Fibroblast of pulmonary artery (primary cell): ENCODE measurements at regions not wholly inside any gene's neighbourhood (a gene's known extent, or its start where the extent isn't known, plus 50 kb on each side); places are given as distances from the start of the nearest gene placed in this dataset.
A peak's percentile ranks its signal among the peaks of the same experiment; 100 is the strongest.

ENCODE experiments used
- DNase-seq: peaks from one replicate; pipeline ENCODE4 v3.0.0-alpha.2; 2010; ENCODE audit warnings: low read depth
- H3K4me3 ChIP-seq: replicated peaks from 2 replicates; pipeline ENCODE4 v1.5.1; 2011; ENCODE audit warnings: low read depth, mild to moderate bottlenecking, control low read depth, low read length, moderate library complexity
- TF ChIP-seq, protein P1 (sequence below): IDR thresholded peaks from 2 replicates; pipeline ENCODE4 v1.5.1; 2011; ENCODE audit warnings: mild to moderate bottlenecking, control low read depth, low read length, inconsistent platforms; ENCODE audit errors: missing control alignments

DNA sequence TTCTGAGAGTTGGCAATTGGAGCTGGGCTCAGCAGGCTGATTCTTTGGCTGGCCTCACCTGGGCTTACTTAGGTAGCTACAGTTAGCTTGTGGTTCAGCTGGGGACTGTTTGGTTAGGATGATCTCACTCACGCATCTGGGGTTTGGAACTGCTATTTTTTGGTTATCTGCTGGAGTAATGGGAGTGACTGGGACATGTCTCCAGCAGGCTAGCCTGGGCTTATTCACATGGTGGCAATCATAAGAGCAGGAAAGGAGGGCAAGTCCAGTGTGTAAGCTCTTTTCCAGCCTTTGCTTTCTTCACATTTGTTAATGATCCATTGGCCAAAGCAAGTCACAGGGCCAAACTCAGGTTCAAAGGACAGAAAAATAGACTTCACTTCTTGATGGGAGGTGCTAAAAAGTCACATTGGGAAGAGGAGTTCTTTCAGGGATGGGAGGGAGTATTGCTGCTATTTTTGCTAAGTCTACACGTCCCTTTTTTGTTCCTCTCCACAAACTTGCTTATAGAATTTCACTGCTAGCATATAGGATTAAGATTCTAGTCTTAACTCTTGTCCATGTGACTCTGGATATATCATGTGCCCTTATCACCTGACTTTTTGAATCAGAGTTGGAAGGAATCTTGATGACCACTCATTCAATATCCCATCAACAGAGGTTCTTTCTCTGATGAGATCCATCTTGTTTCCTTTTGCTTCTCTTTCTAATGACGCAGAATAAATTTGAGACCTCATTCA, 174.0 kb downstream of the ZFP36L2 start:
- no peak for DNase-seq
- TF ChIP-seq, protein P1, sequence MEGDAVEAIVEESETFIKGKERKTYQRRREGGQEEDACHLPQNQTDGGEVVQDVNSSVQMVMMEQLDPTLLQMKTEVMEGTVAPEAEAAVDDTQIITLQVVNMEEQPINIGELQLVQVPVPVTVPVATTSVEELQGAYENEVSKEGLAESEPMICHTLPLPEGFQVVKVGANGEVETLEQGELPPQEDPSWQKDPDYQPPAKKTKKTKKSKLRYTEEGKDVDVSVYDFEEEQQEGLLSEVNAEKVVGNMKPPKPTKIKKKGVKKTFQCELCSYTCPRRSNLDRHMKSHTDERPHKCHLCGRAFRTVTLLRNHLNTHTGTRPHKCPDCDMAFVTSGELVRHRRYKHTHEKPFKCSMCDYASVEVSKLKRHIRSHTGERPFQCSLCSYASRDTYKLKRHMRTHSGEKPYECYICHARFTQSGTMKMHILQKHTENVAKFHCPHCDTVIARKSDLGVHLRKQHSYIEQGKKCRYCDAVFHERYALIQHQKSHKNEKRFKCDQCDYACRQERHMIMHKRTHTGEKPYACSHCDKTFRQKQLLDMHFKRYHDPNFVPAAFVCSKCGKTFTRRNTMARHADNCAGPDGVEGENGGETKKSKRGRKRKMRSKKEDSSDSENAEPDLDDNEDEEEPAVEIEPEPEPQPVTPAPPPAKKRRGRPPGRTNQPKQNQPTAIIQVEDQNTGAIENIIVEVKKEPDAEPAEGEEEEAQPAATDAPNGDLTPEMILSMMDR, result no peak
- H3K4me3 ChIP-seq, result no peak overlapping the region

DNA sequence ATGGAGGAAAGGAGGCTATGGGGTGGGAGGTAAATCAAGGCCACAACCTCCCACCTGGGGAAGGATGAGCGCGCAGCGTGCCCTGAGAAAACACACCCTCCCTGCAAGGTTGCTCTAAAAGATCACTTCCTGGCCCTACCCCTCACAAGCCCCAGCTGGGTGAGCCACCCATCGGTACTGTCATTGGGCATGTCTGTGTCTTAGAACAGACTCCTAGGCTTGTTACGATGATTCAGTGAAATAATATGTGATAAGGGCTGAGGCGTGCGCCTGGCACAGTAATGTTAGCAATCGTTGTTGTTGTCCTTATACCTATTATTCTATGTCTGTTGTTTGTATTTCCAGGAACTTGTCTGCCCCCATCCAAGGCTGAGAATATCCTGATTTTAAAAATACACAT, 175.1 kb downstream of the ZFP36L2 start:
- TF ChIP-seq, protein P1, result no peak
- H3K4me3 ChIP-seq, result no peak overlapping the region
- DNase-seq, result peak; percentile 78

DNA sequence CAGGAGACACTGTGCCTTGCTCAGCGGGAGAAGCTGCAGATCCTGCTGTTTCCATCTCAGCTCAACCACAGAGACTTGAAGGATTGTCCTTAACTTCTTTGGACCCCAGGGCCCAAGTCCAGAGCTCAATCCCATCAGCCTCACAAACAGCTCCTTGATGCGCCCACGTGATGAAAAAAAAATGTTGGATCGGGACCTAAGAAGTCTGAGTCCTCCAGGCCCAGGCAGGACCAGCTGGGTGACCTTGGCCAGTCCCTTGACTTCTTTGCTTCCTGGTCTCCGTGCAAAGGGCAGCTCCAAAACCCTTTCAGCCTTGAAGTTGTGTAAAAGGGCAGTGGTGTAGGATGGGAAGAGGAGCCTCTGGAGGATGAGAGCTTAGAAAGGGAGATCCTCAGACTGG, 175.5 kb downstream of the ZFP36L2 start:
- TF ChIP-seq, protein P1, result no peak
- no peak overlapping the region for H3K4me3 ChIP-seq
- DNase-seq, result peak; percentile 4

DNA sequence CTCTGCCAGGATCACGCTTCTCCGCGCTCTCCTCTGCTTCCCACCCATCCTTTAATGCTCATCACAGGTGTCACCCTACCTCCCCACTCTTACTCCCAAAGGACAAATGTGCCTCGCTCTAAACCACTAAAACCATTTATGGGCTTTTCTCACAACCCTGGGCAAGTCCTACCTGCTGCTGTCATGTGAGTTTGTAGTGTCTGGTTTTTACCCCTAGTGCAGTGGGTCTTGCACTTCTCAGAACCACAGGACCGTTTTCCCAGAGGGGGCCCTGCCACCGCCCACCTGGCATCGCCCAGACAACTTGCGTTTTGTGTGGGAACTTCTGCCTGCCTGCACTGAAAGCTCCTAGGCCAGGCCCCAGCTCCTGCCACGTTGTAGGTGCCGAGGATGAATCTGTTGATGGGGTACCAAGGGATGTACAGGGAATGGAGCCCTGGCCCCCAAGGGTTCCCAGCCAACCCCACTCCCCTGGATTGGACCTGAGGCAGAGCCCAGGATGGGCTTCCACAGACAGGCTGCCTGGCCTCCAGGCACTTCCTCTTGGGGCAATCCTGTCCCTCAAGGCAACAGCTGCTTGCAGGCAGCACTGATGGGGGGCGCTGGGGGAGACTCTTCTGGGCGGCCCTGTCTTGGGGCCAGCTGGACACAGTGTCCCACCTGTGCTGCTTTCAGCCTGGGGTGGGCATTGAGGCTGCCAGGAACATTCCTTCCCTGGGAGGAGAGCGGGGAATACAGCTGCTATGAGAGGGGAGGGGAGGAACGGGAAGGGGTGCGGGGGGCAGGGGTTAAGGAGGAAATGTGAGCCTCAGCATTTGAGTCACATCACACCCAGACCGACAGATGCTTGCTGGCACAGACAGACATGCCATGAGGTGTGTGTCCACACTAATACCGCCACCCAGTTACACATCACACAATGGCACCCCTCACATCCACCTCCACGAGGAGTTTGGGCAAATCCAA, 176.3 kb downstream of the ZFP36L2 start:
- TF ChIP-seq, protein P1, result no peak
- no peak for DNase-seq
- no peak overlapping the region for H3K4me3 ChIP-seq

DNA sequence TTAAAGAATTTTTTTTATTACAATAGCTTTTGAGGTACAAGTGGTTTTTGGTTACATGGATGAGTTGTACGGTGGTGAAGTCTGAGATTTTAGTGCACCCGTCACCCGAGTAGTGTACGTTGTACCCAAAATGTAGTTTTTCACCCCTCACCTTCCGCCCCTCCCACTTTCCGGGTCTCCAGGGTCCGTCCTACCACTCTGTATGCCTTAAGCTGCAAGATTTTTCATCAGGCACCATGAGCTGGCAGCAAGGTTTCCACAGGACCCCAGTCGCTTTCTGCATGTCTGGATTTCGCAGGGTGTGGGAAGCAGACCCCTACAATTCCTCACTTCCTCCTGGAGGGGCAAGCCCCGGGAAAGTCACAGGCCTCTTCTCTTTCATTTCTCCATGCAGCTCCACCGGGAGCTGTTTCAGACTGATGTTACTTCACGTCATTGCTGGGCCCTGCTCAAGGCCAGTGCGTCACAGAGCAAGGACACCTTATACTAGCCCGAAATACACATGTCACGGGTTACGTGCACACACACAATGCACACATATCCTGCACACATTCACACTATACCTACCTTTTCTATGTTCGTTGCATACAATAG, 179.1 kb downstream of the ZFP36L2 start:
- DNase-seq, result no peak
- H3K4me3 ChIP-seq, result no peak overlapping the region

DNA sequence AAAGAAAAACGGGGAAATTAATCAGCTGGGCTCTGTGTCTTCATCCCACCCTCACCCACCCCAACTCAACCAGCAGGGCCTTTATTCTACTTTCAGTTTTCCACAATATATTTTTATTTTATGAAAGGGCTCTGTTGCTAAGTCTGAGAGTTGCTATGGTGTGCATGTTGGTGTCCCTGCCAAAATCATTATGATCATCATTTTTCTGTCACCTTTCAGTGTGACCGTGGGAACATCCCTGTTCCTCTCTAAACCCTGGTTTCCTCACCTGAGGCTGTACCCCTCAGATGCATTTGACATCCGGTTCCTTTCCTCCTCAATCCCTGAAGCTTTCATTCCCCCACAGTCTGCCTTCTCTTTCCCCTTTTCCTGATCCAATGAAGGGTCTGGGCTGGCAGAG, 180.5 kb downstream of the ZFP36L2 start:
- TF ChIP-seq, protein P1, result no peak
- H3K4me3 ChIP-seq, result no peak overlapping the region
- no peak for DNase-seq

More for the DNA sequence above, 179.1 kb downstream of the ZFP36L2 start:
- TF ChIP-seq, protein P1, result no peak
